NCI-H510A (cell line): ENCODE measurements at regions not wholly inside any gene's neighbourhood (a gene's known extent, or its start where the extent isn't known, plus 50 kb on each side); places are given as distances from the start of the nearest gene placed in this dataset.

Experiments
- DNase-seq: peaks from one replicate; lab custom pipeline; 2025; lab: John Stamatoyannopoulos, UW

DNA sequence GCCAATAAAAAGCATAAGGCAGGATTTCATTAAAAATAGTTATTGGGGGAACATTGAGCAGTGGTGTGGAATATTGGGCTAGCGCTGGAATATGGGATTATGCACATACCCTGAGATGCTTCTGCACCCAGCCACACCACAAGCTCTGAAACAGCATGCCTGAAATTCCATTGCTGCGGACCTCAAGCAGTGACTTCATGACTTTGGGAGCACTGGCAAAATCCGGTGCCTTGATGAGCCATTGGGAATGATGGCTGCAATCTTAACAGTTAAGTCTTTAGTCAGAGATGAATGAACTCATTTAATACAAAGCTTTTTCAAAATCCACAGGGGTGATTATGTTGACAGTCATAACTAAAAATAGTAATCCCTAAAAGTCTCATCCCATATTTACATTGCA, 274.7 kb upstream of the MTPN start:
- DNase-seq = no peak

- no peak for DNase-seq
Measured at GRCh38 chr7:136247211-136247610, 270.1 kb upstream of the MTPN start.

DNA sequence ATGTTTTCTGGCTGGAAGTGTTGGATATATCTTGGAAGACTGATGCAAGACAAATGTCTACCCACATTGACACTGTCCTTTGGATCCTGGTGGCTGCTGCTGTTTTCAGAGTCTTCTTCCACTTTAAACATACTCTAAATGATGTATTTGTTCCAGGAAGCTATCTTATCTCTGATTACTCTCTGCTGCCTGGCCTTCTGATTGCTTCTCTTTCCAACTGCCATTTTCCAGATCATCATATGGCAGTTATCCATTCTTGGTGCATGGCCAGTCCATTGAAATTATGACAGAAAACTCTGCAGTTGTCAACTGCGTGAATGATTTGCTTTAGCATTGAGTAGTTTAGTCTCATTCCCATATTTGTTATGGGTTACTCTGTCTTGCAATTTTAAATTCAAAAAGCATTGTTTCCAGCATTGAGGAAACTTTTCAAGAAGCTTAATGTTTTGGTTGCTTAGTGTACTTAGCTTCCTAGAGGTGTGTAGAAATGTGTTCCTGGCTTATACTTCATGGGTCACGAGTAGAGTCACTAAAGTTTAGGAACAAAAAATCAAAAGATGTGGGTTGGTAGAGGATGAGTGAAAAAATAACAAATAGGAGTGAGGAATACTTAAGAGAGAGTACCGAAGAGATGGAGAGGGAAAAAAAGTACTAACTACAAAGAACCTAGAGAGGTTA, 268.3 kb upstream of the MTPN start:
- no peak for DNase-seq

- no peak for DNase-seq
Measured at GRCh38 chr7:136234040-136234439, 256.9 kb upstream of the MTPN start.

- no peak for DNase-seq
Measured at GRCh38 chr7:136230210-136230609, 253.1 kb upstream of the MTPN start.

DNA sequence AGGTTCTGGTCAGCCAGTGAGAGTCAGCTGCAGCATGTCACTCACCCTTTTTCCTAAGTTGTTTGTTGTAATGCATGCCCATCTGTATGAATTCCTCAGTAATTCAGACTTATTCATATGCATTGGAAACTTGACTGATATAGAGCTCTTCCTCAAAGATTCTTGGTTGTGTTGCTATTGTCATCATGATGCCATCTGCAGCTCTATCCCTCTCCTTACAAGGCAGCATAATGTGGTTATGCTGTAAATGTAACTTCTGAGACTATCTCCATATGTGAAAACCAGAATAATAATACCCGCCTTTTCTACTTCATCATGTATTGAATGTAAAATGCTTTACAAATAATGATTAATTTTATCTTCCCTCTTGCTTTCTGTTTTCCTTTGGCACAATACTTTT, 252.6 kb upstream of the MTPN start:
- DNase-seq = no peak

- no peak for DNase-seq
Measured at GRCh38 chr7:136228171-136228570, 251.0 kb upstream of the MTPN start.

DNA sequence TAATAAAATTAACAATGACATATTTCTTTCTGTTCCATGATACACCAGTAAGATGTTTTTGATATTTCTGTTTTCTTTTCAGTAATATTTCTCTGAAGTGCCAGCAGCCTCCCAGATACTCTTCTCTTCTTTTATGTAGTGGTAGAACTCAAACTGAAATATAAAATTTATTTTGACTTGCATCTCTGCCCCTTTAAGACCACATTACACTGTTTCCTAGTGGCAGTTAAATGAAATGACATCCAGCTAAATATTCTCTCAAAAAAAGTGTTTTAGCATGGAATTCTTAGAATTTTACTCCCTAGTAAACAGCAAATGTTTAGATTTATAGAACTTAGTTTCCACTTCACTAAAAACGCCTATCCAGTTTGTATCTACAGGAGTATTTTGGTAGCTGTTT, 237.2 kb upstream of the MTPN start:
- DNase-seq = no peak

GRCh38 chr7:136213012-136213411, 235.9 kb upstream of the MTPN start:
- DNase-seq = no peak

DNA sequence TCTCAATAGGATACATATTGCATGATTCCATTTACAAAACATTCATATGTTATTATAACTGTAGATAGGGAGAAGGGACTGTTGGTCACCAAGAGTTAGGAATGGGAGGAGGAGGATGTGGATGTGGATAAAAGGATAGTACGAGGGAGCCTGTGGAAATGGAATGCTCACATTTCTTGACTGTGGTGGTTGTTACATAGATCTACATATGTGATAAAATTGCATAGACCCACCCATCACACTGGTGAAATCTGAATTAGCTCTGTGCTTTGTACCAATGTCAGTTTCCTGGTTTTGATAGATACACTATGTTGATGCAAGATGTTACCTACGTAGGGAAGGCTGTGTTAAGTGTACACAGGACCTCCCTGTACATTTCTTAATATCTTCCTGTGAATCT, 233.5 kb upstream of the MTPN start:
- no peak for DNase-seq

DNA sequence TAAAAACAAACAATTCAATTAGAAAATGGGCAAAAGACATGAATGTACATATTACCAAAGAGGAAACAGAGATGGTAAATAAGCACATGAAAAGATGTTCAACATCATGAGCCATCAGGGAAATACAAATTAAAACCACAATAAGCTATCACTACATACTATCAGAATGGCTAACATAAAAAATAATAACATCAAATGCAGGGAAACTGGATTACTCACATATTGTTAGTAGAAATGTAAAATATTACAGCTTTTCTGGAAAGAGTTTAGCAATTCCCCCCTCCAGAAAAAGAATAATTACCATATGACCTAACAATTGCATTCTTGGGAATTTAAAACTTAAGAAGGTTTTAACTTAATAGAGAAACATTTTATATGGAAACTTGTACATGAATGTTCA, 232.9 kb upstream of the MTPN start:
- no peak for DNase-seq

DNA sequence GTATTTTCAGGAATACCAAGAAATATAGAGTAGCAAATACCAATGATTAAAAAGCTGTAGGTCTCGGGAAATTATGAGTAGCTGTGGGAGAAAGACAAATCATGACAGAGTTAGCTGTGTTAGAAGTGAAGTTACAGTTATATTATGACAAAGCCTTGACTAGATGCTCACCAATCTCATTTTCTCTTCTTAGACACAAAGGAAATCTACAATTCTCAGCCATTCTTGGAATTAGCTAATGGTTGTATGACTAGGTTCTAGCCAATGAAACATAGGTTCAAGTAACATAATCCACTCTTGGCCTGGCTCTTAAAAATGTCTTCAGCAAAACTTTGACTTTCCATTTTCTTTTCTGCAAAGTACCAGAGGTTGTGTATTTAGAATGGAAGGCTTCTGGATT, 228.8 kb upstream of the MTPN start:
- DNase-seq = no peak

- DNase-seq = no peak
Measured at GRCh38 chr7:136198168-136198567, 221.0 kb upstream of the MTPN start.

GRCh38 chr7:136194878-136195277, 217.7 kb upstream of the MTPN start:
- no peak for DNase-seq

GRCh38 chr7:136193940-136194339, 216.8 kb upstream of the MTPN start:
- no peak for DNase-seq

GRCh38 chr7:136189506-136189998, 212.4 kb upstream of the MTPN start:
- no peak for DNase-seq

GRCh38 chr7:136186281-136186680, 209.1 kb upstream of the MTPN start:
- DNase-seq = no peak

DNA sequence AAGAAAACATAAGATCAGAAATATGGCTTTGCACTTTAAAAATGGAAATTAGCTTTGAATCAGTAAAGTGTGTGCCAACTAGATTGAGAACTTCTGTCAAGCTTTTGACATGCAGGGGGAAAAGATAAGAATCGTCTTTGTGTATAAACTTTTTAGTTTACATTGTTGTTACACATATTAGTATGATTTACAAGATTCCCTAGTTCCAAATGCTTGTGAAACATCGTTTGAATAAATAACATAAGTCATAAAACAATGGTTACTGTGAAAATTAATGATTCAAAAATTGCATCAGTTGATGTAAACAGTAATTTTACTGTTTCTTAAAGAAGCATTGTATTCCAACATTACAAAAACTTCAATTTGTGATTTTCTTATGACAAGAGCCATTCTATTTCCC, 207.6 kb upstream of the MTPN start:
- DNase-seq = no peak

GRCh38 chr7:136183981-136184380, 206.8 kb upstream of the MTPN start:
- no peak for DNase-seq

DNA sequence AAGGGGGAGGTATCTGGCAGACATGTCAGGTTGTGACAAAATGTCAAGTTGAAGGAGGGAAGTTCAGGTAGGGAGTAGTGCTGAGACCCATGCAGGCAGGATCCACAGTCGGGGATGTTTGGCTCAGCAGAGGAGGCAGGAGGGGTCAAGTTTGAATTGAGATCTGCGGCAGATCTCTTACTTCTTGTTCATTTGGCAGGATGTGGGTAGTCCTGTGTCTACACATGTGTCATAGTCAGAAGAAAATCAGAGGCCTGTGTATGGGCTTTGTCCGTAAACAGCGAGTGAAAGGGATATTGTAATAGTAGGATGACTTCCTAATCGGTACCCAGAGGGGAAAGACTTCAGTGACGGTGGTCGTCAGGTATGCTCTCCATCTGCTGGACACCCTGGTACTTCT, 203.8 kb upstream of the MTPN start:
- DNase-seq = no peak

- no peak for DNase-seq
Measured at GRCh38 chr7:136179851-136180721, 202.9 kb upstream of the MTPN start.

GRCh38 chr7:136179154-136179553, 202.0 kb upstream of the MTPN start:
- DNase-seq = no peak

GRCh38 chr7:136174477-136175125, 197.4 kb upstream of the MTPN start:
- no peak for DNase-seq
